Right lobe of liver (tissue), 4 donors: ENCODE measurements at regions not wholly inside any gene's neighbourhood (a gene's known extent, or its start where the extent isn't known, plus 50 kb on each side); places are given as distances from the start of the nearest gene placed in this dataset.
"Not testable (repeated sequence)": the region's sequence is repeated elsewhere in the genome, so short reads cannot be mapped to it uniquely, and the experiment has no call there.

Source experiments
- POLR2A ChIP-seq: fragments of 450-650 bp; IDR thresholded peaks from one replicate; pipeline ENCODE4 v1.6.1; 2017; ENCODE audit warnings: antibody characterized with exemption, mild to moderate bottlenecking
- TF ChIP-seq, protein P1 (sequence below), 4 donors: fragments of 200-600 bp in 3 of 4; fragments of 450-650 bp in 1 of 4; IDR thresholded peaks; one replicate each; pipeline versions ENCODE4 v1.5.1 to v1.8.0; 2016 to 2022; ENCODE audit warnings: antibody characterized with exemption in 4 of 4, mild to moderate bottlenecking in 2 of 4
- donor health status: DM: no; HTN: no; CAD: no.
- donor health status: DM: no; HTN: no; CAD: no.
- donor health status: DM: no; HTN: yes; CAD: no.

DNA sequence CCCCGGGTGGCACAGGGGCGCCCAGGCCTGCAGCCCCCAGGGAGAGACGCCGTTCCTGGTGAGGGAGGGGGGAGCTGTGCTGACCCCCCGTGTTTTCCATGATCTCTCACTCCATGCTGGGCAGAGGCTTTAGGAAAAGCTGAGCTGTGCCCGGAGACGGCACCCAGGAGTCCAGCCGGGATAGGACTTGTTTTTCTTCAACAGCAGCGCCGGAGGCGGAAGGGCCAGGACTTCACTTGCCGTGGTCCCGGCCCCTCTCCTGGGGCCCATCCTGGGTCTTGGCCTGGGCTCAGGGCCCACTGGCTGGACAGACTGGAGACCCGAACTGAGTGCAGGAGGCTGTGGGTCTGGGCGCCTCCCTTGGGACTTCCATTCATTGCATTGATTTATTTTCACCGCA lies 176.8 kb upstream of the ZNF469 start:
- TF ChIP-seq, protein P1, sequence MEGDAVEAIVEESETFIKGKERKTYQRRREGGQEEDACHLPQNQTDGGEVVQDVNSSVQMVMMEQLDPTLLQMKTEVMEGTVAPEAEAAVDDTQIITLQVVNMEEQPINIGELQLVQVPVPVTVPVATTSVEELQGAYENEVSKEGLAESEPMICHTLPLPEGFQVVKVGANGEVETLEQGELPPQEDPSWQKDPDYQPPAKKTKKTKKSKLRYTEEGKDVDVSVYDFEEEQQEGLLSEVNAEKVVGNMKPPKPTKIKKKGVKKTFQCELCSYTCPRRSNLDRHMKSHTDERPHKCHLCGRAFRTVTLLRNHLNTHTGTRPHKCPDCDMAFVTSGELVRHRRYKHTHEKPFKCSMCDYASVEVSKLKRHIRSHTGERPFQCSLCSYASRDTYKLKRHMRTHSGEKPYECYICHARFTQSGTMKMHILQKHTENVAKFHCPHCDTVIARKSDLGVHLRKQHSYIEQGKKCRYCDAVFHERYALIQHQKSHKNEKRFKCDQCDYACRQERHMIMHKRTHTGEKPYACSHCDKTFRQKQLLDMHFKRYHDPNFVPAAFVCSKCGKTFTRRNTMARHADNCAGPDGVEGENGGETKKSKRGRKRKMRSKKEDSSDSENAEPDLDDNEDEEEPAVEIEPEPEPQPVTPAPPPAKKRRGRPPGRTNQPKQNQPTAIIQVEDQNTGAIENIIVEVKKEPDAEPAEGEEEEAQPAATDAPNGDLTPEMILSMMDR (IDR thresholded peaks at IDR 0.05): not testable (repeated sequence)
- not testable (repeated sequence) for TF ChIP-seq POLR2A
